ENCODE measurements at regions not wholly inside any gene's neighbourhood (a gene's known extent, or its start where the extent isn't known, plus 50 kb on each side); places are given as distances from the start of the nearest gene placed in this dataset.
"Not testable (repeated sequence)": the region's sequence is repeated elsewhere in the genome, so short reads cannot be mapped to it uniquely, and the experiment has no call there.

DNA sequence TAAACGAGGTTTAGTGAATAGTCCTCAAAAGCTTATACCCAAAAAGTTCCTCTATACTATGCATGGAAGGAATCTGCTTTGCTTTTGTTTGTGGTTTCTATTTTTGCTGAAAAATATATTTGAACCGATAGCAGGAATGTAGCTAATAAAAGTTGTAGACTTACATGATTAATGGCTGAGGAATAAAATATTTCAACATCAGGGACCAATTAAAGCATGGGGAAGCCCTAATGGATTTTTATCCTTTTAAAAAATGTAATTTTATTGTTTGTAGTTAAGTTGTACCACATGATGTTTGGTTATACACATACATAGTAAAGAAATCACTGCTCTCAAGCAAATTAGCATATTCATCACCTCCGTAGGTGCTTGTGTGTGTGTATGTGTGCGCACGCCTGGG, 295.3 kb upstream of the CNTN5 start:
- ATAC-seq = no peak
- intact Hi-C loops (cut with DNase I) = no loop called here
- DNase-seq (ENCODE audit: missing footprints) = no peak

DNA sequence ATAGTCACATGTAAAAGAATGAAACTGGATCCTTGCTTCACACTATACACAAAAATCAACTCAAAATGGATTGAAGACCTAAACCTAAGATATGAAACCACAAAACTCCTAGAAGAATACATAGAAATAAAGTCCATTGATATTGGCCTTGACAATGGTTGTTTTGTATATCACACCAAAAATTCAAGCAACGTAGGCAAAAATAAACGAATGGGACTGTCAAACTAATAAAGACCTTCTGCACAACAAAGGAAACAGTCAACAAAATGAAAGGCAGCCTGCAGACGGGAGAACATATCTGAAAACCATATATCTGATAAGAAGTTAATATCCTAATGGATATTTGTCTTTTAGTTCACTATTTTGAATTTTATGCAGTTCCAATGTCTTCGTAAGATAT, 292.3 kb upstream of the CNTN5 start:
- ATAC-seq = no peak
- intact Hi-C loops (cut with DNase I) = no loop called here
- no peak for DNase-seq (ENCODE audit: missing footprints)

DNA sequence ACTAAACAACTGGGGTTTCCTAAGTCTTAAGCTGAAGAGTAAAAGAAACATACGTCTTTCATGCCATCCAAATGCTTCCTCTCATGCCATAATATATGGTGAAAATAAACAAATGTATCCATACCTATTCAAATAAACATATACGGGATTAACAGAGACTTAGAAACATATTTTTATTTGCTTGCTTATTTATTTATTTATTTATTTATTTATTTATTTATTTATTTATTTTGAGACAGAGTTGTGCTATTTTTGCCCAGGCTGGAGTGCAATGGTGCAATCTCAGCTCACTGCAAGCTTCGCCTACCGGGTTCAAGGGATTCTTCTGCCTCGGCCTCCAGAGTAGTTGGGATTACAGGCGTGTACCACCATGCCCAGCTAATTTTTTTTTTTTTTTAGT, 291.6 kb upstream of the CNTN5 start:
- intact Hi-C loops (cut with DNase I) = no loop called here
- ATAC-seq = no peak

DNA sequence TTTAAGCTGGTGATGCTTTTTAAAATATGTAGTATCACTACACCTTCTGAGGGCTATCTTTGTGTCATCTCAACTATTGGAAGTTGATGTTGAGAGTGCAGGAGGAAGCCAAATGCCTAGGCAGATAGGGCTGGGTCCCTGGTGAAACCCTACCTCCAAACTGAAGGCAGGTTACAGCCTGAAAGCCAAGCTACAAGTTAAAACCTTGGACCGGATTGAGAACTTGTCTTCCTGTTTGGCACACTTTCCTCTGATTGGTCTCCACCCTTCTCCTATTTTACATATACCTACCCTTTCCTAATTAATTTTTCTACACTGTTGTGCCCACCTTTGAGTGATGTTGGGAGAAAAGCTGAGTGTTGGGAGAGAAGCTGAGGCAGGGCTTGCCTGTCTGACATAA, 287.8 kb upstream of the CNTN5 start:
- DNase-seq (ENCODE audit: missing footprints) = no peak
- no peak for ATAC-seq
- intact Hi-C loops (cut with DNase I) = no loop called here

More for the DNA sequence above, 291.6 kb upstream of the CNTN5 start:
- DNase-seq (ENCODE audit: missing footprints) = no peak

DNA sequence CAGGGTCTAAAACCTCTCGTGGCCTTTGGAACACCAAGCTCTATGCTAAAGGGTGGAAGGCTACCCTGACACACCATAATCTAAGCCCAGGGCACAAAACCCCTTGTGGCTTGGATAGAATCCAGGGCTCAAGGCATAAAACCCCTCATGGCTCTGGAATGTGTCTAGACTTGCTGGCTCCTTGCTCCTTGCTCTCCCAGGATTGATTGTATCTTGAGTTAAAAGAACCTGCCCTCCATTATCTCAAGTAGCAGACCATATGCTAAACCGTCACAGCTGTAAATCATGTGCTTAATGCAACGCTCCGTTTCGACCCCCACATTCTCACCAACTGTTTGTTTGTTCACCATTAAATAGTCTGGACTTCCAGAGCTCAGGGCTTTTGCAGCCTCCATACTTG, 287.4 kb upstream of the CNTN5 start:
- ATAC-seq; DNase-seq (ENCODE audit: missing footprints); intact Hi-C loops (cut with DNase I): not testable (repeated sequence)

DNA sequence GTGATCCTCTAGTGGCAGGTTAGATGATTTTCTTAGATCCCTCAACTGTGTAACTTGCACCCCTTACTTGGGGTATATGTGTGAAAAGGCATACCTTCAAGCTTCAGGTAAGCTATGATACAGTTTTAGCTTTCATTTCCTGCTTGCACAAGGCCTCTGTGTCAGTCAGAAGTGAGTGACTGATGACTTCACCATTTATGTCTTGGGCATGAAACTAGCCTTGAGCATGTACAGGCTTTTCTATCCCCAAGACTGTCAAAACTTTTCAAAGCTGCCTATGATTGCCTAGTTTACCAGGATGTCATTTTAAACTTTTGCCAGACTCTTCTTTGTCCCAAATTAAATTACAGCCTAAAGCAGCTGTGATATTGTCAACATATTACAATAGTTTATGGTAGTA, 286.1 kb upstream of the CNTN5 start:
- intact Hi-C loops (cut with DNase I) = no loop called here
- DNase-seq (ENCODE audit: missing footprints) = no peak
- no peak for ATAC-seq

DNA sequence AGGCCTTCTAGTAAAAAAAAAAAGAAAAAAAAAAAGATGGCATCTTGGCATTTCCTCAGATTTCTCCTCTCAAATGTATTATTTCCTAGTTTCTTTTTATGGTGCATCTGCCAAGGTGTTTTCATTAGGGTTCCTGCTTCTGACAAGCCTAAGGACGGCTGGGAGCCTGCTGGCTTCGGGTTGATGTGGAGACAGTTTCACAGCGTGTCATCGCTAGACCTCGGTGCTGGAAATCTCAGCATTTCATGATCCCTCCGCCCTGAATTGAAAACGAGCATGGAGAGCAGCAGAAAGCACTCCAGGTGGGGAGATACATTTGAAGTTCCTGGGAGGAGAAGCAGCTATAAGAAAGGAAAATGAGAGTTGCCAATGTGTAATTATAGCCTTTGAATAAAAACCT, 283.9 kb upstream of the CNTN5 start:
- no peak for DNase-seq (ENCODE audit: missing footprints)
- no peak for ATAC-seq
- intact Hi-C loops (cut with DNase I) = no loop called here

DNA sequence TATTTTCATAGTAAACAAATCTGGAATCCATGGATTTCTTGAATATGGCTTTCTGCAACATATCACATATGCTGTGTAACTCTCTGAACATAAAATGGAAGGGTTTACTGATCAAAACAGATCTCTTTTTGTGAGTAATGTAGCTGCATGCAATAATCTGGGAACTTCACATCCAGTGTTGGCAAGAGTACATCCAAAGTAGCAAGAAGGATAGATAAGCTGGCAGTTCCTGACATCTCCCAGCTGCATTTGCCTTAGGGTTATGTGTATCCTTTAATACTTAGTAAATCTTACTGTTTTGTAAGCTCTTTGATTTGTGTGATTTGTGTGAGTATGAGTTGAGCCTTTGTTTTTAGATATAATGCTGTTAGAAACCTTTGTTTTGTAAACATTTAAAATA, 280.4 kb upstream of the CNTN5 start:
- DNase-seq (ENCODE audit: missing footprints) = no peak

DNA sequence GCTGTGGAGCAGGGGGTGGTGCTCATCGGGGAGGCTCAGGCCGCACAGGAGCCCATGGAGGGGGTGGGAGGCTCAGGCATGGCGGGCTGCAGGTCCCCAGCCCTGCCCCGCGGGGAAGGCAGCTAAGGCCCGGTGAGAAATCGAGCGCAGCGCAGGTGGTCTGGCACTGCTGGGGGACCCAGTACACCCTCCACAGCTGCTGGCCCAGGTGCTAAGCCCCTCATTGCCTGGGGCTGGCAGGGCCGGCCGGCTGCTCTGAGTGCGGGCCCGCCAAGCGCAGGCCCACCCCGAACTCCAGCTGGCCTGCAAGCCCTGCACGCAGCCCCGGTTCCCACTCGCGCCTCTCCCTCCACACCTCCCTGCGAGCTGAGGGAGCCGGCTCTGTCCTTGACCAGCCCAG, 257.3 kb upstream of the CNTN5 start:
- ATAC-seq; DNase-seq (ENCODE audit: missing footprints); intact Hi-C loops (cut with DNase I): not testable (repeated sequence)

More for the DNA sequence above, 280.4 kb upstream of the CNTN5 start:
- ATAC-seq = peak; percentile 86
- intact Hi-C loops (cut with DNase I) = no loop called here

DNA sequence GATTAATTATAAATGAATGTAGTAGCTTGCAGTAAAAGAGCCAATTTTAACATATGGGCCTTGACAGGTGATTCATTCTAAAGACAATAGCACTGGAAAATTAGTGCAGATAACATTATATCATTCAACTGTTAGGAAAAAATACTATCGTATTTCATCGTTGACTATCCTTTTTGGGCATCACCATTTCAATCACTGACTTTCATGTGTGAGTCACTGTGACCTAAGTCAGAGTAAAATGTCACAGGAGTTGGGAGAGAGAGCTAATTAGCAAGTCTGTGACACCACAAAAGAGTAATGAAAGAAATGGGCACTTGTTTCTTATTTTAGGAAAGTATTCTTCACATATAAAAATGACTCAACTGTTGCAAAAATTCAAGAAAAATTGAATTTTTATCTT, 253.8 kb upstream of the CNTN5 start:
- intact Hi-C loops (cut with DNase I) = no loop called here
- no peak for DNase-seq (ENCODE audit: missing footprints)
- ATAC-seq = no peak

DNA sequence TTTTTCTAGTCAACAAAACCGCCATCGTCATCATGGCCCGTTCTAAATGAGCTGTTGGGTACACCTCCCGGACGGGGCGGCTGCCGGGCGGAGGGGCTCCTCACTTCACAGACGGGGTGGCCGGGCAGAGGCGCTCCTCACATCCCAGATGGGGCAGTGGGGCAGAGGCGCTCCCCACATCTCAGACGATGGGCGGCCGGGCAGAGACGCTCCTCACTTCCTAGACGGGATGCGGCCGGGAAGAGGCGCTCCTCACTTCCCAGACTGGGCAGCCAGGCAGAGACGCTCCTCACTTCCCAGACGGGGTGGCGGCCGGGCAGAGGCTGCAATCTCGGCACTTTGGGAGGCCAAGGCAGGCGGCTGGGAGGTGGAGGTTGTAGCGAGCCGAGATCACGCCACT, 250.7 kb upstream of the CNTN5 start:
- intact Hi-C loops (cut with DNase I); ATAC-seq: not testable (repeated sequence)
- peak; percentile 11 for DNase-seq (ENCODE audit: missing footprints)

DNA sequence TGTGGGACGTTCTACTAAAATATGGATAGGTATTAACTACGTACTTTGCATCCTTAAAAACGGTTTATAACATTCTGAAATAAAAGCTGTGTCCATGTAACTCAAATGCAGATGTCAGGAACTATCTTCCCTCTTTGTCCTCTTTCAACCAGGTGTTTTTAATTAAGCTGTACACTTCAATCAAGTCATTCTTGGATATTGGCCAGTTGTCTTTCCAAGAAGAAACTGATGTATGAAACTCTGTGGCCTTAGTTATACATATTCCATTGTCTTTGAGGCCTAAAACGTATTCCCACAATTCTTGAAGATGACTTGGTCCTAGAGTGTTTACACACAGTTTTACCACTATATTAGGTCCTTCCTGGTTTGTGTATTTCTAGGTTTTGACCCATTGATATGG, 249.0 kb upstream of the CNTN5 start:
- intact Hi-C loops (cut with DNase I) = no loop called here
- ATAC-seq = no peak
- DNase-seq (ENCODE audit: missing footprints) = no peak

DNA sequence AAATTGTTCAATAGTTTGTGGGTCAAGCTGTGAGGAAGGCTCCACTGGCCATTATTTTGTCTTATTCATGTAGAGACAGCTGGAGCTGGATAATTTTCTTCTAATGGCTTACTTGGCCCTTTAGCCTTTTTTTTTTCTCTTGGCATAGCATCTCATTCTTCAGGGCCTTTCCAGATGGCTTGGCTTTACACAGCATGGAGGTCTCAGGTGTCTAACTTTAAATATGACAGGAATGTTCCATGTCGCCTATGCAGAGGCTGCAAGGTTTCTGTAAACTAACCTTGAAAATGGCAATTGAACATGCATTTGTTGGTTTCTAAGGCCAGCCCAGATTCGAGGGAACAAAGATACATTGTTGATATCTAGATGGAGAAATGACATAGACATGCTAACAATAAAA, 247.9 kb upstream of the CNTN5 start:
- DNase-seq (ENCODE audit: missing footprints) (no peak), ATAC-seq (no peak)
- intact Hi-C loops (cut with DNase I) = no loop called here

DNA sequence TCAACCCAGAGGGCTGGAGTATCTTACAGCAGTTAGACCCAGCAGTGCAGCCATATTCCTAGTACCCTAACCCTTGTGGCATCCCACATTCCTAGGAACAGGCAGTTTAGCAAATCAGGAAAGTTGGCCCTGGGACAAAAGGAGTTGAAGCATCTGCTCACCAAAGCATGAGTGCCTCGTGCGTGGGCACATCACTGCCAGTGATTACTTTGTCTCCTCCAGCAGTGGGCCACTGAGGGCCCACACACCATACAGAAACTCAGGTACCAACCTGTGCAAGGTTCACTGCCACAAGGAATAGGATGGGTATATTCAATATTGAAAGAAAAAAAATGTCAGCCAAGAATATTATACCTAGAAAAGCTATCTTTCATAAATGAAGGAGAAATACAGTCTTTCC, 227.5 kb upstream of the CNTN5 start:
- intact Hi-C loops (cut with DNase I) = no loop called here
- DNase-seq (ENCODE audit: missing footprints) = peak; percentile 18

DNA sequence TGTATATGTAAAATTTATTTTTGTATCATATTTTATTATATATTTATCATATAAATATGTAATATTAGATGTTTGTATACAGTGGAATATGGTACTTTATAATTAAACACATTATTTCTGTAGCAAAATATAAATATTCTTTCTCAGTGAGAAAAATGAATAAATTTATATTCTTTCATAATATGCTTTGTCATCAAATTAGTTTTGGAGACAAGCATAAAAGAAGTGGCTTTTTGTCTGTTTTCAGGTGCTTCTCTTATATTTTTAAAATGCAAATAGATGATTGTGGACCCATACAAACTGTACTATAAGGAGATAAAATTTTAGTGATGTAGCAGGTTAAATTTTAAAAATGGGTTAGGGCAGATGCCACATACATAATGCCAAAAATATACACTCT, 222.4 kb upstream of the CNTN5 start:
- no peak for ATAC-seq

More for the DNA sequence above, 227.5 kb upstream of the CNTN5 start:
- ATAC-seq = no peak

DNA sequence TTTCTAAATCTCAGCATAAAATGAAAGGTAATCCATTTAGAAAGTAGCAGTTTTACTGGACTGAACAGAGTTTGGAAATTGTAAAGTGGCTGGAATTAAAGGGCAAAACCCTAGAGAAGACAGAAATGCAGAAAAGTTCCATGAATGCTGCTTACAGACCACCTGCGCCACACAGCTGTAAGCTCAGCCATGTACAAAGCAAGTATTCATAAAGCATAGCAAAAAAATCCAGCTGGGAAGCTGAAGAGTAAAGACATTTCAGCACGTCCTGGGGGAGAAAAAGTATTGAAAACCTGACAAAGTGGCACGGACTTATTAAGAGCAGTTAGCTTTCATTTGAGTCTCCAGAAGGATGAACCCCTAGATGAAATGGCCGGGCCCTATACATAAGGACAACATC, 220.1 kb upstream of the CNTN5 start:
- DNase-seq (ENCODE audit: missing footprints) (no peak), ATAC-seq (no peak)
- intact Hi-C loops (cut with DNase I) = no loop called here

More for the DNA sequence above, 222.4 kb upstream of the CNTN5 start:
- no peak for DNase-seq (ENCODE audit: missing footprints)
- intact Hi-C loops (cut with DNase I) = no loop called here

DNA sequence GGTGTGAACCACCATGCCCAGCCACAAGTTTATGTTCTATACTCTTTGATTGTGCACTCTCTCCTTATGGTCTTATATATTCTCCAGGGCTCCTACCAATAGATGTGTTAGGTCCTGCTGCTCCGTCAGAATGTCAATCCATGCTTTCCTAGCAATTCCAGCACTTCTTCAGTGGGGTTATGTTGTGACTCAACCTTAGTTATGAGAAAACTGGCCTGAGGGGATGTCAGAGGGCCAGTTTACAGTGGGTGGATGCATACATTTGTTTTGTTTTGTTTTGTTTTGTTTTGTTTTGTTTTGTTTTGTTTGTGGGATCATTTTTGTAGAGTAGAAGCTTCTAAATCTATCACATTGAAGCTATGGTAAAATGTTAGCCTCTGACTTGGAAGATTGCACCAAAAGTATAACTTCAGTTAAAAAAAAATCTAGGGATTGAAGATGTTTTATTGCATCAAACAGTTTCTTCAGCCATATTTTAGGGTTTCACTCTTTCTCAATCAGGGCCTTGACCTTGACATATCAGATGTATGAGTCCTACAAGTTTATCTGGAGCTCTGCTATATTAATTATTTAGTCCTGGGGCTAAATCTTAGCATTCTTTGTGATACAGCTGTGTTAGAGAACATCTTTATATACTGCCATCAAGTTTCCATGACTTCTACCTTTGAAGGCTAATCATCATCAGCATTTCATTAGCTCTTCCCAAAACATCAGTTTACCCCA, 191.6 kb upstream of the CNTN5 start:
- DNase-seq (ENCODE audit: missing footprints) = no peak
- intact Hi-C loops (cut with DNase I) = no loop called here
- no peak for ATAC-seq

DNA sequence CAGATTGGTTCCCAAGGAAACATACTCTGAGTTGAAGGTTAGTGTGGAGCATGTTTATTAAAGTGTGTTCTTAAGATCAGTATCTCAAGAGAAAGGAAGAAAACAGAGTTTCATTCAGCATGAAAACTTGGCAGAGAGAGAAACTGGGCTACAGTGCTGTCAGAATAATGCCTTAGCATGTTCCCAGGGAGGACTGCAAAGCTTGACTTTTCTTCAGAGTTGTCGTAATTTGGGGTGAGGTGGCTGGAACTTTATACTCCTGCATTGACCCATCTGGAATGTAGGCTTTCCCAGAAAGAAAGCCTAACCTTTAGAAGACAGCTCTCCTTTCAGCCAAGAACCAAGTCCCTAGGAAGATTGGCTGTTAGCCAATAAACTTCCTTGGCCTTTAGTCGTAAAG, 190.8 kb upstream of the CNTN5 start:
- intact Hi-C loops (cut with DNase I) = no loop called here
- no peak for ATAC-seq
- DNase-seq (ENCODE audit: missing footprints) = no peak

DNA sequence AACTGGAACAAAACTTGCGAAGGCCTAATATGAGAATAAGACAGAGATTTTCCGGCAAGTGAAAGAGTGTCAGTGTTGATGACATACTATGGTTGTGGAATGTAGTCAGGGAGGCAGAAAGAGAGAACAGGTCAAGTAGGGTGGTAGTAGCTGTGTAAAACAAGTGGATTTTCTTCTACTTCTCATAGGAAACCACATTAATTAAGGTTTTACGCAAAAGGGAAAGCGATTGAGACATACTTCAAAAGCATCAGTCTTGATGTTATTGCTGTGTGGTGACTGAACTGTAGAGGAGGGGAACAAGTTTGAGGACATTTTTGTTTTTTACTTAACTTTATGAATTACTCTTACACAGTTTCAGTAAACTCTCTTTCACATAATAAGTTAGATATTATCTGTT, 186.0 kb upstream of the CNTN5 start:
- DNase-seq (ENCODE audit: missing footprints) (no peak), ATAC-seq (no peak)
- intact Hi-C loops (cut with DNase I) = no loop called here

DNA sequence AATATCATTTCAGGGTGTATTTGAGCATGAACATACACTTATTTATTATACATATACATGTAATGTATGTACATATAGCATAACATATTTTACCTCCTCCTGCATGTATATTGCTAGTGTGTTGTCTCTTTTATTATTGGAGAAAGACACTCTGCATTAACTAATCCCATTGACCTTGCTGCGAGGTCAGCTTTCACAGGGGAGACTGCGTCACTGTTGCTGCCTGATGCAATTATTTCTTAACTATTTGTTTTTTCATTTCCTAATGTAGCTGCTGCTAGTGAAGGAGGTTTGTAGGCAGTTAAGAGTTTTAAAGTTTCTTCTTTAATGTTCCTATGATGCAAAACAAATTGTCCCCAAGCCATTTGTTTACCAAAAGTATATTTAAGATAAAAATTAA, 185.4 kb upstream of the CNTN5 start:
- DNase-seq (ENCODE audit: missing footprints) (no peak), ATAC-seq (no peak)
- intact Hi-C loops (cut with DNase I) = no loop called here

DNA sequence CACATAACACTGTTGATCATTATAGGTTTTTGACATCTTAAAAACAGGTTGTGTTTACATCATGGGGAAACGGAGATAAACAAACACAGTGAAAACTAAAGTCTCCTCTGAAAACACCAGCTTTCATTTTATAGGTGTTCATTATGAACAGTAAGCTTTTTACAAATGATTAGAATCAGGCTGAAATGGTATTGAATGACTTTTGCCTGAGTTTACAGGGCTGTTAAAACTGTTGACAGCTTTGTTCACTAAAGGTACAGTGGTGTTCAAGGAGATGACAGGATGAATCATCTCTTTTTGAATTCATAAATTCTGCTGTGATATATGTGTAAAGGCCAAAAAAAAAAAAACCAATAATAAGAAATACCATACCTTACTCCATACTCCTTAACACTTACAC, 184.6 kb upstream of the CNTN5 start:
- DNase-seq (ENCODE audit: missing footprints) (no peak), ATAC-seq (no peak)
- intact Hi-C loops (cut with DNase I) = no loop called here

Measured in Right ventricle myocardium inferior (tissue), 1 donor.